ENCODE measurements at regions not wholly inside any gene's neighbourhood (a gene's known extent, or its start where the extent isn't known, plus 50 kb on each side); places are given as distances from the start of the nearest gene placed in this dataset.
A peak's percentile ranks its signal among the peaks of the same experiment; 100 is the strongest.

GRCh38 chr16:49021136-49021535 lies 260.5 kb downstream of the CBLN1 start:
- peak; percentile 34 to 87 for DNase-seq

- no peak for DNase-seq
Measured at GRCh38 chr16:49020436-49020835, 261.2 kb downstream of the CBLN1 start.

DNA sequence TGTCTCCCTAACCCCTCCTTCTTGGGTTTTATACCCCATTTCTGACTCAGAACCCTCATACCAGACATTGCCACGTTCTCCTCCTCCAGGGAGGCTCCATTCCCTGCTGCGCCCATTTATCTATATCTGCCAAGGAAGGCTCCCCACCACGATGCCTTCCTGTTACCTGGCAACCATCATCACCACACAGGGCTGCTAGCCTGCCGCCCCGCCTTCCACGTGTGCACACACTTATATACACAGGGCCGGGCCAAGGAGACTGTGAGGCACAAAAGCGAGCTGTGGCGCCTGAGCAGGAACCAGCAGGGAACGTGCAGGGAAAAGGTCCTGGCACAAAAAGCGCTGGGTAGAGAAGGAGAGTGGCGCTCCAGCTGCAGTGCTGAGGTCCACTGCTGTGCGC lies 261.8 kb downstream of the CBLN1 start:
- DNase-seq: peak; percentile 22 to 74

DNA sequence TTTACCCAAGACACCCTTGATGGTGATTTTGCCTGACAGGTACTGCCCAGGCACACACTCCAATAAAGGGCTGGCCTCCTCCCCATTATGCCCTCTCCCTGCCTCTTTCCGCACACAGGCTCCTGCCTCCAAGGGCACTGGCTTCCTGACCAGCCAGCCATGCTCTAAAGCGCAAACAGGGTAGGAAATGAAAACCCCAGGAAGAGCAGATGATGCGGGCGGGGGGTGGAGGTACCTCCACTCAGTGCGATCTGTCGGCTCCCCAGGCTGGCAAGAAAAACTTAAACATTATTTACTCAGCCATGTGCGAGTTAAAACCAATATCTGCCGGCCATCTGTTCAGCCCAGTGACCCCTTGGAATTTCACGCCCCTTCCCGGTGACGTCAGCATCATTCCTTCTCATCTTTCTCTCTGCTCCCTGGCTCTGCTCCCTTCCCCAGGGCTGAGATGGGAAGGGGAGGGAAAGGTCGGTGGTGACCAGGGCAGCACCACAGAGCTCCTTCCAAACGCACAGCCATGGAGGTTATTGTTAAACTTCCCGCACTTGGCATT lies 262.5 kb downstream of the CBLN1 start:
- peak; percentile 97 to 98 for DNase-seq

DNA sequence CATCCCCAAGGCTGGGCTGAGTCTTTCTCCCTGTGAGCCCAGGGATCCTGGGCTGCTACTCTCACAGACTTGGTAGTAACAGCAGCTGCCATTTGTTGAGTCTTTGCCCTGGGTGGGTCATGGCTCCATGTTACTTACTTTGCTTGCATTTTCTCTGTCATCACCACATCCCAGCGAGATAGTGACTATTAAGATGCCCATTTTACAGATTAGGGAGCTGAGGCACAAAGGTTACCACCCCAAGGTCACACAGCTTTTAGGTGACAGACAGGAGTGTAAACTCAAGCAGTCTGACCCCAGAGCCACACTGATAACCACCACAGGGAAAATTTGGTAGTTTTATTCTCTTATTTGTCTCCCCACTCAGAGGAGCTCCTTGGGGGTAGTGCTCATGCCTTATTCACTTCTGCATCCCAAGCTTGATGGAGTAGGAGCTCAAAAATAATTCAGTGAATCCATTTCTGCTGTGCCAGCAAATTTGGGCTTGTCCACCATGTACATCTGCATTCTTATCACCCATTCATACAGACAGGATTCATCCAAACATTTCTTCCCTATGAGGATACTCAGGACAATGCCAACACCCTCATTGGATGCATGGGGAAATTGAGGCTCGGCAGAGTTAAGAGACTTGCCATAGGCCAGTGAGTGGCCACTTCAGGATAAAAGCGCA lies 263.2 kb downstream of the CBLN1 start:
- no peak for DNase-seq

DNA sequence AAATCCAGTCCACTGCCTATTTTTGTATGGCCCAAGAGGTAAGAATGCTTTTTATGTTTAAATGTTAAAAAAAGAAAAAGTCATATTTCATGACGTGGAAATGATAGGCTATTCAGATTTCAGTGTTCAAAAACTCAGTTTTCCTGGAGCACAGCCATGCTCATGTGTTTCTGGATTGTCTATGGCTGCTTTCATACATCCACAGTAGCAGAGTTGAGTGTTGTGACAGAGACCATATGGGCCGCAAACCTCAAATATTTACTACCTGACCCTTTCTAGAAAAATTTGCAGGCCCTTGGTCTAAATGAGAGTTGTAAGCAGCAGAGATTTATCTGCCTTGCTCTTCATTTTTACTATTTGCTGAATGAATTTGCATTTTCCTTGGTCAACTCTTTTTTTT lies 264.1 kb downstream of the CBLN1 start:
- no peak for DNase-seq

DNA sequence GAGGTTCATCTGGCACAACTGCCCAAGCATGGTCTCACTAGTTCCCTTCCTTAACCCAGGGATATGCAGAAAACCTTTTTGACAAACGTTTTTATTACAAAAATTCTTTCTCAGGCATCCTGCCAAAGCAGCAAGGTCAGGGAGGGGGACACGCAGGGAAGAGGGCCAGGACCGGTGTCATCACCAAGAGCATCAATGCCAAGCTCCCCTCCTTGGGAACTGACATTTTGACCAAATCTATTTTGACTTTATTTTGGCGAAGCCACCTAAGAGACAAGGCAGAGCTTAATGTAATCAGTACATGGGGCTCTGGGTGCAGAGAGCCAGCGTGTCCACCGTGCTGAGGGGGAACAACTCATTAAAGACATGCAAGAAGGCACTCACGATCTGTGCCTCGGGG lies 265.2 kb downstream of the CBLN1 start:
- peak; percentile 28 to 62 for DNase-seq

DNA sequence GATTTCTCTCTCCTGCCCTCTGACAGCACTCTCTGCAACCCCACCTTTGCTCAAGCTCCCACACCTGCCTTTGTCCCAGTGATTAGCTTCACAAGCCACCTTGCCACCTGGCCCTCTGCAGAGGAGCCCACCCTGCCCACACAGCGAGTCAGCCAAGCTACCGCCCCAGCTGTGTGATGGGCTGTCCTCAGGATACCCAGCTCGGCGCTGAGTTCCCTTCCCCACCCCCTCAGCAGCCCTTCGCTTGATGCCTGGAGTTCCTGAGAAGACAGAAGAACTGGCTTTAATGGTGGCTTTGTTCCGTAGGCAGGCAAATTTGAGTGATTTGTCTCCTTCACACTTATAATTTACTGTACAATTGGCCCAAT lies 266.4 kb downstream of the CBLN1 start:
- no peak for DNase-seq

DNA sequence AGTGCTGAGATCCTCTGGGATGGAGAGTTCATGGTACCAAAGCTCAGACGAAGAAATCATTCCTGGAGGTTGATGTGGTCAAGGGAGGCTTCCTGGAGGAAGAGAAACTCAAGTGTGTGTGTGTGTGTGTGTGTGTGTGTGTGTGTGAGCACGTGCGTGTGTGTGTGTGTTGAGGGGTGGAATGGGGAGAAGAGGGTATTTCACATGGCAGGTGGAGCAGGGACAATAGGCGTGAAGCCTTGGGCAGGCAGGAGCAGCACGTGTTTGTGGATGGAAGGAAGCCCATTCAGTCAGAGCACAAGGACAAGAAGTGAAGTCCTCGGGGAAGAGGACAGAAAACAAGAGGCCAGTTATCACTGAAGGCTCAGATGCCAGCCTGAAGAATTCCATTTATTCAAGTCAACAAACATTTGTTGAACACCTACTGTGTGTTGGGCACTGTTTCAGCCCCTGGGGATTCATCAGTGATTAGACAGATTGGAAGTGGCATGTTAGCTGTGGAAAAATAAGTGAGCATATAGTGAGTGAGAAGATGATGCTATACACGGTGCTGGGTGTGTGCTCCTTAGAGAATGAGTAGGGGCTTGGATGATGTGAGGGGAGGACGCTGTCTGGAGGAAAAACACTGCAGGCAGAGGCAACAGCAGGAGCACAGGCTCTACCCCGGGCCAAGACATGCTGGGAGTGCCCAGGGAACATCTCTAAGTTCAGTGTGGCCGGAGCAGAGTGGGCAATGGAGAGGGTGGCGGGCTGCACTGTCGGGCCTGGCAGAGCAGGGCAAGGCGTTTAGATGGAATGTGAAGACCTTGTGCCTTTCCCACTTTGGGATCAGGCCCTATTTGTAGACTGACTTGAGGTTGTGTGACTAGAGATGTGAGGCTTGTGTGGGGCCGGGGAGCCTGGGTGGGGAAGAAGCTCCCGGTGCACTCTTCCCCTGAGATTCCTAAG lies 267.1 kb downstream of the CBLN1 start:
- no peak for DNase-seq

DNA sequence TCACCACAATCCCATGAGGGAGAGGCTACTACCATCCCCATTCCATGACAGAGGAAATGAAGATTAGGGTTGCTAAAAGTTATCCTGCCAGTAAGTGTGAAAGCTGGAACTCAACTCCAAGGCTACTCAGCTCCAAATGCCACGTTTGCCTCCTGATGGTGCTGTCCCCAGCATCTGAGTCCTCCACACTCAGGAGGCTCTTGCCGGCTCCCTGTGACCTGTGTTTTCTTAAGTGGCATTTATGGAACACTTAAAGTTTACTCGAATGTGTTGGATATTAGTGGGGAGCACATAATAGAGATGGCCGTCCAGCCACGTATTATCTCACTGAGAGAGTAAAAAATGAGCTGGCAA lies 267.9 kb downstream of the CBLN1 start:
- no peak for DNase-seq

GRCh38 chr16:49012961-49013726 lies 268.5 kb downstream of the CBLN1 start:
- DNase-seq: peak; percentile 96 to 98

DNA sequence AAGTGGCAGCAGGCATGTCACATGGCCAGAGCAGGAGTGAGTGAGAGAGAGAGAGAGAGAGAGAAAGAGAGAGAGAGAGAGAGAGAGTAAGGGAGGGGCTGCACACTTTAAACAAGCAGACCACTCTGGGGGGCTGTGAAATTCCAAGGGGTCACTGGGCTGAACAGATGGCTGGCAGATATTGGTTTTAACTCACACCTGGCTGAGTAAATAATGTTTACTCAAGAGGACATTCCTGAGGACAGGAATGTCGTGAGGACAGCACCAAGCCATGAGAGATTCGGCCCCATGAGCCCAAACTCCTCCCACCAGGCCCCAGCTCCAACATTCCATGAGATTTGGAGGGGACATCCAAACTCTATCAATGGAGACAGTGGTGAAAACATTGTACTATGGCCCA lies 269.7 kb downstream of the CBLN1 start:
- DNase-seq: no peak

GRCh38 chr16:49010879-49011278 lies 270.8 kb downstream of the CBLN1 start:
- DNase-seq: no peak

DNA sequence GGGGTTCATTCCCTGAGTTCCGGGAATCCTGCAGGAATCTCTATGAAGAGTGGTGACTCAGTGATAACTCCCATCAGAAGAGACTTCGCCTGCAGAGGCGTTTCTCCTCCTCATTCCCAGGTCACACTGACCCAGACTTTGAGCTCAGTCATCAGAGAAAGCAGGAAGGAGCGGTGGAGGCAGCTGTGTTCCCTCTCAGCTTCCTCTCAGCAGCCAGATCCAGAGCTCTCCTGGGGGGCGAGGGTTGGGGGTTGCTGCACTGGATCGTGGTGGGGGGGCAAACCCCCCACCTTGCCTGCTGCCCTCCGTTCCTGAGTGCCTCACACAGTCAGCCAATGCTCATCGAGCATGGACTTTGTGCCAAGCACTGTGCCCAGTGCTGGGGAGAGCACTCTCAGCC lies 271.2 kb downstream of the CBLN1 start:
- no peak for DNase-seq

DNA sequence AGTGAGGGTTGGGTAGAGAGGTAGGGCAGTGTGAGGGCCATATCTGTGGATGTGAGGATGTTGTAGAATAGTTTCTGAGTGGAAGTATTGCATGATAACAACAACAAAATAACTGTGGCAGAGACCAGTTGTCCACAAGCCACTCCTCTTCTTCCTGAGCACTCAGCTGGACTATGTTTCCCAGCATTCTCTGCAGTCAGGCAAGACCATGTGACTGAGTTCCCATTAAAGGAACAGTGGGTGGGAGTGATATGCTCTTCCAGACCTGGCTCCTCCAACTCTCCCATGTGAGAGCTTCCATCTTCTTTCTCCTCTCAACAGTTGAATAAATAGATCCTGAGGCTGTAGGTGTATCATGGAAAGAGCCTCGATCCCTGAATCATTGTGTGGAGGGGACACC lies 272.4 kb downstream of the CBLN1 start:
- no peak for DNase-seq

- DNase-seq: no peak
Measured at GRCh38 chr16:49003992-49004391, 277.6 kb downstream of the CBLN1 start.

DNA sequence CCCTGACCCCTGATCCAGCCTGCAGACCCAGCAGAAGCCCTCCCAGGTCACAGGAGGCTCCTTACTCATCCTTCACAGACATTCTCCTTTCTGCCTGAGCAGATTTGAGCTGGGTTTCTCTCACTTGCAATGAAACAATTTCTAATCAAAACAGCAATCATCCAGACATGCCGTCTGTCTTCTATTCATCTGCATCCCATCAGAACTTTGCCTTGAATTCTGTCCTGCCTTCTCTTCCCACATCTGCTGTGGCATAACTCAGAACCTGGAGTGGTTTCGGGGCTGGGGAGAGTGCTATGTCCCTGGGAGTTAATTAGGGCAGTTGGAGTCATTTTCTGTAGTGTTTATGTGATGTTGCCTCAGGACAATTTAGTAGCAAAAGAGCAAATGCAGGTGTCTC lies 278.6 kb downstream of the CBLN1 start:
- no peak for DNase-seq

DNA sequence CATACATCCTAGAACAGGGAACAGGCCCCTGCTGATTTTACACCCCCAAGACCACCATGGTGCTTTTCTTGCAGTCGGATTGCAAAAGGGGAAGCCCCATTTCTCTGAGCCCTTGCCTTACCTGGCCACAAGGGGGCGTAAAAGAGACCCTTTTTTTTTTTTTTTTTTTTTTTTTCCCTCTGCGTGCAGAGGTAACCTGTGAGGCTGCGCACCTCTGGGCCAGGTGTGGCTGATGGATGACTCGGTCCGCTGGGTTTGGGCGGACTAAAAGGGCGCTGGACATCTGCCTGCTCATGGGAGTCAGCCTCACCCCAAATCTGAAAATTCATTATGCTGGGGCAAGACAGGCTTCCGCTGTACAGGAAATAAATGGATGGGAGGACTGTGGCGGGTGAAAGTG lies 281.0 kb downstream of the CBLN1 start:
- DNase-seq: no peak

- DNase-seq: peak in 1 of 2 experiments; percentile 41
Measured at GRCh38 chr16:48999508-48999907, 282.1 kb downstream of the CBLN1 start.

- DNase-seq: no peak
Measured at GRCh38 chr16:48999044-48999443, 282.6 kb downstream of the CBLN1 start.

GRCh38 chr16:48997946-48998345 lies 283.7 kb downstream of the CBLN1 start:
- no peak for DNase-seq

DNA sequence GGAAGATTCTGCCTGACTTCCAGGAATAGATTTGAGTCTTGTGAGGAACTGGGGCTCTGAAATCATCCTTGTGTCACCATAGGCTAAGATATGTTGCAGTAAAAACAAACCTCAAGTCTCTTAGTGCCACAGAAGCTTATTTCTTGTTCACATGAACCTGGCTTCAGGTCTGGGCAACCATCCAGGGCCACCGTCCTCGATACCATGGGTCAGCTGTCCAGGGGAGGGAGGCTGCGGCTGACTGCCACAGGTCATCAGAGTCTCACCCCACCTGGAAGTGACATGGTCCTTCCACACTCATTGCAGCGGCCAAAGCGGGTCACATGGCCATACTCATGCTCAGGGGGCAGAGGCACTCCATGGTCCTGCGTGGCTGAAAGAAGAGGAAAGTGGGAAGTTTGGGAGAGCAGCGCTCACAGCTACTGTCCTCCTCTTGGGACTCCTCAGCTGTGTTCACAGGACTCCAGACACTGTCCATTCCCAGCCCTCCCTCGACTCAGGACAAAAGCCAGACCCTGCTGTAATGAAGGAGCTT lies 284.5 kb downstream of the CBLN1 start:
- DNase-seq: no peak

DNA sequence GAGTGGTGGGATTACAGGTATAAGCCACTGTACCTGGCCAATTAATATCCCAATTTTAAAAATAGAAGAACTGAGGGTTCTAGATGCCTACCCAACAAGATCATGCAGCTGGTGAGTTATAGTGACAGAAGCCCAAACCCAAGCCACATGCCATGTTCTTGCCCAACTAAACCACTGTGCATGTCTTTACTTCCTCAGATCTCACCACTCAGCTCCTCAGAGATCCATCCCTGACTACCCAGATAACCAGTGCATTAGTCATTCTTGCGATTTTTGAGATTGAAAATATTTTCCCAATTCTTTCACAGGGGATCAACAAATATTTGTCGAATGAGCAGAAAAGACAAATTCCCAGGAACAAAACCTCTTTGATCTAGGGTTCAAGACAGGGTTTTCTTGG lies 303.1 kb downstream of the CBLN1 start:
- DNase-seq: no peak

Measured in cerebellar nuclear complex (tissue), 1 donor.